Activated B cell treated with CpG ODN at 0.5 μM for 24 hours (primary cell): ENCODE measurements at regions not wholly inside any gene's neighbourhood (a gene's known extent, or its start where the extent isn't known, plus 50 kb on each side); places are given as distances from the start of the nearest gene placed in this dataset.

ENCODE experiments used
- ATAC-seq: fragments of 200-7000 bp; cut with Tn5 transposase; one replicate; pipeline ENCODE4 v1.10.0; 2021; ENCODE audit warnings: low read depth, mild to moderate bottlenecking, moderate library complexity
- CTCF ChIA-PET: fragments of 350-600 bp; sonication (Branson Sonifier 250); formaldehyde crosslinking; loops from one replicate; lab custom pipeline; 2021; ENCODE audit warnings: antibody characterized with exemption; lab: Charles Lee
- POLR2A ChIA-PET: fragments of 350-600 bp; sonication (Branson Sonifier 250); formaldehyde crosslinking; loops from one replicate; lab custom pipeline; 2021; ENCODE audit warnings: antibody characterized with exemption; lab: Charles Lee
- DNase-seq: peaks from one replicate; pipeline ENCODE4 v3.0.0; 2022
- H3K27ac Mint-ChIP-seq: one replicate; pipeline ENCODE4 v1.8.0; 2020; ENCODE audit warnings: mixed read lengths
- H3K27me3 Mint-ChIP-seq: one replicate; pipeline ENCODE4 v1.8.0; 2021; ENCODE audit warnings: mixed read lengths
- H3K36me3 Mint-ChIP-seq: one replicate; pipeline ENCODE4 v1.8.0; 2021; ENCODE audit warnings: low read depth, mixed read lengths
- H3K4me1 Mint-ChIP-seq: one replicate; pipeline ENCODE4 v1.8.0; 2021; ENCODE audit warnings: mixed read lengths
- H3K4me3 Mint-ChIP-seq: one replicate; pipeline ENCODE4 v1.8.0; 2020; ENCODE audit warnings: mild to moderate bottlenecking, mixed read lengths
- H3K9me3 Mint-ChIP-seq: one replicate; pipeline ENCODE4 v1.8.0; 2020; ENCODE audit warnings: mixed read lengths
- CTCF ChIP-seq: fragments of 200-600 bp; IDR thresholded peaks from one replicate; pipeline ENCODE4 v1.8.0; 2022; ENCODE audit warnings: antibody characterized with exemption, mild to moderate bottlenecking
- intact Hi-C: fragments of 100-400 bp; cut with micrococcal nuclease; formaldehyde crosslinking; loops from one replicate; pipeline ENCODE4 v1.15.1; 2024

- no peak for ATAC-seq
- POLR2A ChIA-PET, result no interaction called here
- DNase-seq, result no peak
- intact Hi-C loops, result no loop called here
- H3K9me3 Mint-ChIP-seq, result peaks cover 17% of the 10 kb centered on the region
- CTCF ChIA-PET, result no interaction called here
- TF ChIP-seq CTCF, result no peak
- peaks cover 2% of the 10 kb centered on the region for H3K27me3 Mint-ChIP-seq
- no peaks in the 10 kb centered on the region for H3K36me3 Mint-ChIP-seq
- H3K4me3 Mint-ChIP-seq, result no peak overlapping the region
- no peak overlapping the region for H3K27ac Mint-ChIP-seq
- no peaks in the 10 kb centered on the region for H3K4me1 Mint-ChIP-seq
These were observed 330.0 kb downstream of the DDX10 start for GRCh38 chr11:108994887-108995286.

GRCh38 chr11:108997826-108998225 lies 333.0 kb downstream of the DDX10 start:
- ChIA-PET POLR2A (no interaction called here), CTCF (no interaction called here)
- DNase-seq, result no peak
- no peak overlapping the region for H3K27ac Mint-ChIP-seq
- no peaks in the 10 kb centered on the region for H3K4me1 Mint-ChIP-seq
- H3K4me3 Mint-ChIP-seq, result no peak overlapping the region
- intact Hi-C loops, result no loop called here
- no peak for TF ChIP-seq CTCF
- H3K9me3 Mint-ChIP-seq, result peaks cover 23% of the 10 kb centered on the region
- ATAC-seq, result no peak
- peaks cover 2% of the 10 kb centered on the region for H3K27me3 Mint-ChIP-seq
- no peaks in the 10 kb centered on the region for H3K36me3 Mint-ChIP-seq

GRCh38 chr11:109000531-109000930 lies 335.7 kb downstream of the DDX10 start:
- intact Hi-C loops, result no loop called here
- Mint-ChIP-seq H3K4me1 (no peaks in the 10 kb centered on the region), H3K36me3 (no peaks in the 10 kb centered on the region), H3K27ac (no peak overlapping the region), H3K4me3 (no peak overlapping the region), H3K9me3 (peaks cover 23% of the 10 kb centered on the region), H3K27me3 (peaks cover 4% of the 10 kb centered on the region)
- DNase-seq (no peak), ATAC-seq (no peak)
- POLR2A ChIA-PET, result no interaction called here
- no peak for TF ChIP-seq CTCF
- CTCF ChIA-PET, result no interaction called here

GRCh38 chr11:109001585-109001984 lies 336.7 kb downstream of the DDX10 start:
- Mint-ChIP-seq H3K27ac (no peak overlapping the region), H3K27me3 (peaks cover 6% of the 10 kb centered on the region)

GRCh38 chr11:109012991-109013390 lies 348.1 kb downstream of the DDX10 start:
- Mint-ChIP-seq H3K4me3 (no peak overlapping the region), H3K4me1 (no peaks in the 10 kb centered on the region), H3K27me3 (peaks cover 2% of the 10 kb centered on the region), H3K9me3 (no peaks in the 10 kb centered on the region), H3K36me3 (no peaks in the 10 kb centered on the region), H3K27ac (no peak overlapping the region)
- intact Hi-C loops, result no loop called here
- TF ChIP-seq CTCF, result no peak
- ChIA-PET POLR2A (no interaction called here), CTCF (no interaction called here)
- ATAC-seq (no peak), DNase-seq (no peak)

More at GRCh38 chr11:109001585-109001984, 336.7 kb downstream of the DDX10 start:
- CTCF ChIA-PET, result no interaction called here
- H3K36me3 Mint-ChIP-seq, result no peaks in the 10 kb centered on the region
- DNase-seq (no peak), ATAC-seq (no peak)
- no peak overlapping the region for H3K4me3 Mint-ChIP-seq
- H3K9me3 Mint-ChIP-seq, result peaks cover 20% of the 10 kb centered on the region
- no peaks in the 10 kb centered on the region for H3K4me1 Mint-ChIP-seq
- POLR2A ChIA-PET, result no interaction called here
- intact Hi-C loops, result no loop called here
- no peak for TF ChIP-seq CTCF
